ENCODE measurements at regions not wholly inside any gene's neighbourhood (a gene's known extent, or its start where the extent isn't known, plus 50 kb on each side); places are given as distances from the start of the nearest gene placed in this dataset.

- DNase-seq (ENCODE audit: low read depth): no peak
These were observed 449.9 kb downstream of the LRIG3 start for GRCh38 chr12:58470266-58471010.

GRCh38 chr12:58479401-58479800, 440.9 kb downstream of the LRIG3 start:
- peak; percentile 59 for DNase-seq (ENCODE audit: low read depth)

- no peak for DNase-seq (ENCODE audit: low read depth)
These were observed 438.5 kb downstream of the LRIG3 start for GRCh38 chr12:58481811-58482210.

GRCh38 chr12:58487255-58487654, 433.0 kb downstream of the LRIG3 start:
- no peak for DNase-seq (ENCODE audit: low read depth)

GRCh38 chr12:58487678-58488161, 432.6 kb downstream of the LRIG3 start:
- peak; percentile 93 for DNase-seq (ENCODE audit: low read depth)

- no peak for DNase-seq (ENCODE audit: low read depth)
These were observed 430.9 kb downstream of the LRIG3 start for GRCh38 chr12:58489394-58489793.

- peak; percentile 55 for DNase-seq (ENCODE audit: low read depth)
These were observed 429.0 kb downstream of the LRIG3 start for GRCh38 chr12:58491306-58491705.

- DNase-seq (ENCODE audit: low read depth): peak; percentile 54
These were observed 423.7 kb downstream of the LRIG3 start for GRCh38 chr12:58496411-58497190.

GRCh38 chr12:58500399-58500798, 419.9 kb downstream of the LRIG3 start:
- DNase-seq (ENCODE audit: low read depth): no peak

GRCh38 chr12:58502226-58502625, 418.1 kb downstream of the LRIG3 start:
- peak; percentile 76 for DNase-seq (ENCODE audit: low read depth)

GRCh38 chr12:58502841-58503240, 417.5 kb downstream of the LRIG3 start:
- no peak for DNase-seq (ENCODE audit: low read depth)

GRCh38 chr12:58503731-58504130, 416.6 kb downstream of the LRIG3 start:
- peak; percentile 62 for DNase-seq (ENCODE audit: low read depth)

- DNase-seq (ENCODE audit: low read depth): peak; percentile 81
These were observed 416.0 kb downstream of the LRIG3 start for GRCh38 chr12:58504143-58504938.

GRCh38 chr12:58509116-58509885, 411.0 kb downstream of the LRIG3 start:
- peak; percentile 84 for DNase-seq (ENCODE audit: low read depth)

GRCh38 chr12:58513301-58513834, 406.9 kb downstream of the LRIG3 start:
- DNase-seq (ENCODE audit: low read depth): no peak

- no peak for DNase-seq (ENCODE audit: low read depth)
These were observed 406.5 kb downstream of the LRIG3 start for GRCh38 chr12:58513852-58514251.

GRCh38 chr12:58519839-58520238, 400.5 kb downstream of the LRIG3 start:
- DNase-seq (ENCODE audit: low read depth): no peak

- no peak for DNase-seq (ENCODE audit: low read depth)
These were observed 399.2 kb downstream of the LRIG3 start for GRCh38 chr12:58521152-58521551.

- no peak for DNase-seq (ENCODE audit: low read depth)
These were observed 398.5 kb downstream of the LRIG3 start for GRCh38 chr12:58521796-58522195.

GRCh38 chr12:58523360-58523759, 396.9 kb downstream of the LRIG3 start:
- no peak for DNase-seq (ENCODE audit: low read depth)

GRCh38 chr12:58528271-58528670, 392.0 kb downstream of the LRIG3 start:
- no peak for DNase-seq (ENCODE audit: low read depth)

Measured in RPMI7951 (cell line).